NT2/D1 (cell line): ENCODE measurements at regions not wholly inside any gene's neighbourhood (a gene's known extent, or its start where the extent isn't known, plus 50 kb on each side); places are given as distances from the start of the nearest gene placed in this dataset.

Experiments used
- YY1 ChIP-seq: IDR thresholded peaks from 2 replicates; pipeline ENCODE4 v1.6.1; 2011; ENCODE audit not compliant: insufficient read length, insufficient read depth
- ZNF274 ChIP-seq: IDR thresholded peaks from 2 replicates; pipeline ENCODE4 v1.6.1; 2011; ENCODE audit warnings: mild to moderate bottlenecking, low read depth, low read length

GRCh38 chr12:107145397-107145796, 52.0 kb upstream of the CRY1 start:
- TF ChIP-seq ZNF274 (no peak), YY1 (no peak)
